HEK293 (cell line): ENCODE measurements at regions not wholly inside any gene's neighbourhood (a gene's known extent, or its start where the extent isn't known, plus 50 kb on each side); places are given as distances from the start of the nearest gene placed in this dataset.

Experiments
- EGR2 ChIP-seq: fragments of 450-650 bp; formaldehyde crosslinking; IDR thresholded peaks from 2 replicates; pipeline ENCODE4 v1.5.1; 2016; ENCODE audit warnings: low read depth, missing biosample characterization, missing genetic modification characterization
- FEZF1 ChIP-seq: fragments of 450-650 bp; formaldehyde crosslinking; IDR thresholded peaks from 2 replicates; pipeline ENCODE4 v1.5.1; 2016; ENCODE audit warnings: missing biosample characterization, missing genetic modification characterization
- INSM2 ChIP-seq: fragments of 450-650 bp; formaldehyde crosslinking; IDR thresholded peaks from 2 replicates; pipeline ENCODE4 v1.5.1; 2016; ENCODE audit warnings: missing biosample characterization, missing genetic modification characterization
- KLF8 ChIP-seq: fragments of 450-650 bp; formaldehyde crosslinking; IDR thresholded peaks from 2 replicates; pipeline ENCODE4 v1.5.1; 2016; ENCODE audit warnings: missing biosample characterization, missing genetic modification characterization
- TSHZ1 ChIP-seq: fragments of 450-650 bp; formaldehyde crosslinking; IDR thresholded peaks from 2 replicates; pipeline ENCODE4 v1.5.1; 2016; ENCODE audit warnings: missing biosample characterization, missing genetic modification characterization, borderline replicate concordance
- WT1 ChIP-seq: fragments of 450-650 bp; formaldehyde crosslinking; IDR thresholded peaks from 2 replicates; pipeline ENCODE4 v1.5.1; 2016; ENCODE audit warnings: missing biosample characterization, missing genetic modification characterization
- YY2 ChIP-seq: fragments of 450-650 bp; formaldehyde crosslinking; IDR thresholded peaks from 2 replicates; pipeline ENCODE4 v1.5.1; 2016; ENCODE audit warnings: missing biosample characterization, missing genetic modification characterization
- ZNF280D ChIP-seq: fragments of 450-650 bp; formaldehyde crosslinking; IDR thresholded peaks from 2 replicates; pipeline ENCODE4 v1.5.1; 2016; ENCODE audit warnings: missing biosample characterization, missing genetic modification characterization
- ZNF324 ChIP-seq: fragments of 450-650 bp; formaldehyde crosslinking; IDR thresholded peaks from 2 replicates; pipeline ENCODE4 v1.5.1; 2016; ENCODE audit warnings: missing biosample characterization, missing genetic modification characterization
- ZNF350 ChIP-seq: fragments of 450-650 bp; formaldehyde crosslinking; IDR thresholded peaks from 2 replicates; pipeline ENCODE4 v1.5.0; 2017; ENCODE audit warnings: missing biosample characterization, mild to moderate bottlenecking, missing genetic modification characterization
- ZNF37A ChIP-seq: fragments of 450-650 bp; IDR thresholded peaks from 2 replicates; pipeline ENCODE4 v1.5.1; 2018; ENCODE audit warnings: missing biosample characterization, missing genetic modification characterization
- ZNF426 ChIP-seq: fragments of 450-650 bp; formaldehyde crosslinking; IDR thresholded peaks from 2 replicates; pipeline ENCODE4 v1.5.1; 2017; ENCODE audit warnings: missing biosample characterization, missing genetic modification characterization, mild to moderate bottlenecking, inconsistent platforms, moderate library complexity
- ZNF510 ChIP-seq: fragments of 450-650 bp; formaldehyde crosslinking; IDR thresholded peaks from 2 replicates; pipeline ENCODE4 v1.5.1; 2018; ENCODE audit warnings: mild to moderate bottlenecking, missing genetic modification characterization, missing biosample characterization; ENCODE audit not compliant: insufficient replicate concordance
- ZNF521 ChIP-seq: fragments of 450-650 bp; formaldehyde crosslinking; IDR thresholded peaks from 2 replicates; pipeline ENCODE4 v1.5.1; 2017; ENCODE audit warnings: missing biosample characterization, mild to moderate bottlenecking, missing genetic modification characterization
- ZNF529 ChIP-seq: fragments of 450-650 bp; formaldehyde crosslinking; IDR thresholded peaks from 2 replicates; pipeline ENCODE4 v1.5.1; 2017; ENCODE audit warnings: missing genetic modification characterization, missing biosample characterization; ENCODE audit not compliant: insufficient replicate concordance
- ZNF555 ChIP-seq: fragments of 450-650 bp; formaldehyde crosslinking; conservative IDR thresholded peaks from 2 replicates; pipeline ENCODE4 v1.5.1; 2017; ENCODE audit warnings: missing biosample characterization, mild to moderate bottlenecking, missing genetic modification characterization, inconsistent platforms
- ZNF596 ChIP-seq: fragments of 450-650 bp; IDR thresholded peaks from 2 replicates; pipeline ENCODE4 v1.5.0; 2018; ENCODE audit warnings: missing biosample characterization, mild to moderate bottlenecking, missing genetic modification characterization, moderate library complexity
- ZNF701 ChIP-seq: fragments of 450-650 bp; formaldehyde crosslinking; IDR thresholded peaks from 2 replicates; pipeline ENCODE4 v1.5.1; 2016; ENCODE audit warnings: missing biosample characterization, missing genetic modification characterization
- ZSCAN16 ChIP-seq: fragments of 450-650 bp; formaldehyde crosslinking; IDR thresholded peaks from 2 replicates; pipeline ENCODE4 v1.5.1; 2016; ENCODE audit warnings: missing biosample characterization, missing genetic modification characterization
- ZSCAN5A ChIP-seq: fragments of 450-650 bp; formaldehyde crosslinking; IDR thresholded peaks from 2 replicates; pipeline ENCODE4 v1.5.1; 2016; ENCODE audit warnings: missing biosample characterization, missing genetic modification characterization
- TF ChIP-seq, protein P1 (sequence below): fragments of 450-650 bp; formaldehyde crosslinking; IDR thresholded peaks from 2 replicates; pipeline ENCODE4 v1.5.1; 2017; ENCODE audit warnings: missing biosample characterization, missing genetic modification characterization
- TF ChIP-seq, protein P2 (sequence below): fragments of 450-650 bp; formaldehyde crosslinking; IDR thresholded peaks from 2 replicates; pipeline ENCODE4 v1.5.1; 2016; ENCODE audit warnings: missing biosample characterization, missing genetic modification characterization
- TF ChIP-seq, protein P3 (sequence below): sonication (generic); formaldehyde crosslinking; IDR thresholded peaks from 2 replicates; pipeline ENCODE4 v1.8.1; 2022; ENCODE audit warnings: mild to moderate bottlenecking, moderate library complexity, missing genetic modification reagents

DNA sequence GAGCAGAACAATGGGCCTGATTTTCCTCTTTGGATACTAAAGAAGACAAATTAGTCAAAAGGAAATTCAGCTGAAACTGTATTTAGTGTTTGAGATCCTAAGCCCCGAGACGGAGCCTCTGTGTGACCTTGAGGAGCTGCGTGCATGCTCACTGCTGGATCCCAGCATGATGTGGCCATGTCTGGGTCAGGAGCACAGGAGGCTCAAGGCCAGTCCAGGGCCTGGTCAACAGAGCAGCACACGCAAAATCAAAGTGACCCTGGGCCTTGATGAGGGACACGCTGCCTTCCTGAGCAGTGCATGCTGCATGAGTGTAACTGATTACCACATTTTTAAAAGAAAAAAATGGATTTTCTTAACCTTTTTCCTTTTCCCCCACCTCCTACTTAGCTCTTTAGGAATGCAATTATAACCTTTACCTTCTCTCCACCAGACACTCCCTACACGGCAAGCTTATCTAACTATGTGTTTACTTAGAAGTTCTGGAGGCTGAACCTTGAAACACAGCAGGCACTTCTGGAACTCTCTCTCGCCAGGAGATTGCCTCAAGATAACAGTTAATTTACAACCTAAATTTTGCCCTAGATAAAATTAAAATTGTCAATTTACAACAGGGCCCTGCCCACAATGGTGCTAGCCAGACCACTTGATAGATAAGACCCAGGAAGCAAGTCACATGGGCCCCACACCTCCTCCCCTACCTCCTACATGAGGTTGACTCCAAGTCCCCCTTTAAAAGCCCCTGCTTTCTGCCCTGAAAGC lies 144.6 kb downstream of the LRIG2 start (continued):
- TF ChIP-seq ZNF596 (tag by site-specific recombination) (peak; percentile 54), KLF8 (tag by site-specific recombination) (no peak), EGR2 (tag by site-specific recombination) (peak; percentile 52), INSM2 (tag by site-specific recombination) (no peak), ZNF280D (tag by site-specific recombination) (no peak), ZSCAN5A (no peak), ZNF701 (tag by site-specific recombination) (no peak), ZNF555 (tag by site-specific recombination) (no peak), ZNF510 (tag by site-specific recombination) (no peak), YY2 (no peak), WT1 (tag by site-specific recombination) (peak; percentile 60), ZNF324 (tag by site-specific recombination) (no peak), ZNF37A (no peak), ZSCAN16 (no peak), TSHZ1 (tag by site-specific recombination) (no peak), ZNF350 (tag by site-specific recombination) (no peak), FEZF1 (peak; percentile 32; the same call in 1 of the 2 replicates), ZNF521 (tag by site-specific recombination) (no peak), ZNF426 (tag by site-specific recombination) (no peak), ZNF529 (tag by site-specific recombination) (no peak)
- TF ChIP-seq, protein P1, sequence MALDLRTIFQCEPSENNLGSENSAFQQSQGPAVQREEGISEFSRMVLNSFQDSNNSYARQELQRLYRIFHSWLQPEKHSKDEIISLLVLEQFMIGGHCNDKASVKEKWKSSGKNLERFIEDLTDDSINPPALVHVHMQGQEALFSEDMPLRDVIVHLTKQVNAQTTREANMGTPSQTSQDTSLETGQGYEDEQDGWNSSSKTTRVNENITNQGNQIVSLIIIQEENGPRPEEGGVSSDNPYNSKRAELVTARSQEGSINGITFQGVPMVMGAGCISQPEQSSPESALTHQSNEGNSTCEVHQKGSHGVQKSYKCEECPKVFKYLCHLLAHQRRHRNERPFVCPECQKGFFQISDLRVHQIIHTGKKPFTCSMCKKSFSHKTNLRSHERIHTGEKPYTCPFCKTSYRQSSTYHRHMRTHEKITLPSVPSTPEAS (tag by site-specific recombination): no peak
- TF ChIP-seq, protein P2, sequence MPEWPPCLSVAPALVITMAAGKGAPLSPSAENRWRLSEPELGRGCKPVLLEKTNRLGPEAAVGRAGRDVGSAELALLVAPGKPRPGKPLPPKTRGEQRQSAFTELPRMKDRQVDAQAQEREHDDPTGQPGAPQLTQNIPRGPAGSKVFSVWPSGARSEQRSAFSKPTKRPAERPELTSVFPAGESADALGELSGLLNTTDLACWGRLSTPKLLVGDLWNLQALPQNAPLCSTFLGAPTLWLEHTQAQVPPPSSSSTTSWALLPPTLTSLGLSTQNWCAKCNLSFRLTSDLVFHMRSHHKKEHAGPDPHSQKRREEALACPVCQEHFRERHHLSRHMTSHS: no peak
- TF ChIP-seq, protein P3, sequence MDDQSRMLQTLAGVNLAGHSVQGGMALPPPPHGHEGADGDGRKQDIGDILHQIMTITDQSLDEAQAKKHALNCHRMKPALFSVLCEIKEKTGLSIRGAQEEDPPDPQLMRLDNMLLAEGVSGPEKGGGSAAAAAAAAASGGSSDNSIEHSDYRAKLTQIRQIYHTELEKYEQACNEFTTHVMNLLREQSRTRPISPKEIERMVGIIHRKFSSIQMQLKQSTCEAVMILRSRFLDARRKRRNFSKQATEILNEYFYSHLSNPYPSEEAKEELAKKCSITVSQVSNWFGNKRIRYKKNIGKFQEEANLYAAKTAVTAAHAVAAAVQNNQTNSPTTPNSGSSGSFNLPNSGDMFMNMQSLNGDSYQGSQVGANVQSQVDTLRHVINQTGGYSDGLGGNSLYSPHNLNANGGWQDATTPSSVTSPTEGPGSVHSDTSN (CRISPR knock-in tag): no peak
